ENCODE measurements at regions not wholly inside any gene's neighbourhood (a gene's known extent, or its start where the extent isn't known, plus 50 kb on each side); places are given as distances from the start of the nearest gene placed in this dataset.

- Histone ChIP-seq H3K4me3 (ENCODE audit: low read depth, low read length) (no peak overlapping the region), H3K36me3 (ENCODE audit: control insufficient read depth, insufficient read depth, low read length) (no peaks in the 10 kb centered on the region), H3K27me3 (ENCODE audit: control insufficient read depth, insufficient read depth, low read length) (no peaks in the 10 kb centered on the region)
- DNase-seq (ENCODE audit: low read depth) (peak; percentile 27), FAIRE-seq (no peak)
- TF ChIP-seq, protein P1, sequence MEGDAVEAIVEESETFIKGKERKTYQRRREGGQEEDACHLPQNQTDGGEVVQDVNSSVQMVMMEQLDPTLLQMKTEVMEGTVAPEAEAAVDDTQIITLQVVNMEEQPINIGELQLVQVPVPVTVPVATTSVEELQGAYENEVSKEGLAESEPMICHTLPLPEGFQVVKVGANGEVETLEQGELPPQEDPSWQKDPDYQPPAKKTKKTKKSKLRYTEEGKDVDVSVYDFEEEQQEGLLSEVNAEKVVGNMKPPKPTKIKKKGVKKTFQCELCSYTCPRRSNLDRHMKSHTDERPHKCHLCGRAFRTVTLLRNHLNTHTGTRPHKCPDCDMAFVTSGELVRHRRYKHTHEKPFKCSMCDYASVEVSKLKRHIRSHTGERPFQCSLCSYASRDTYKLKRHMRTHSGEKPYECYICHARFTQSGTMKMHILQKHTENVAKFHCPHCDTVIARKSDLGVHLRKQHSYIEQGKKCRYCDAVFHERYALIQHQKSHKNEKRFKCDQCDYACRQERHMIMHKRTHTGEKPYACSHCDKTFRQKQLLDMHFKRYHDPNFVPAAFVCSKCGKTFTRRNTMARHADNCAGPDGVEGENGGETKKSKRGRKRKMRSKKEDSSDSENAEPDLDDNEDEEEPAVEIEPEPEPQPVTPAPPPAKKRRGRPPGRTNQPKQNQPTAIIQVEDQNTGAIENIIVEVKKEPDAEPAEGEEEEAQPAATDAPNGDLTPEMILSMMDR (IDR thresholded peaks at IDR 0.05; ENCODE audit: insufficient read depth, low read length, severe bottlenecking), result peak; percentile 73
These were observed 86.3 kb upstream of the PROKR2 start for GRCh38 chr20:5402903-5403531.

- FAIRE-seq, result no peak
- no peaks in the 10 kb centered on the region for H3K27me3 ChIP-seq (ENCODE audit: control insufficient read depth, insufficient read depth, low read length)
These were observed 84.6 kb upstream of the PROKR2 start for GRCh38 chr20:5401277-5401875.

GRCh38 chr20:5400164-5400762 lies 83.5 kb upstream of the PROKR2 start:
- H3K4me3 ChIP-seq (ENCODE audit: low read depth, low read length), result no peak overlapping the region
- no peaks in the 10 kb centered on the region for H3K27me3 ChIP-seq (ENCODE audit: control insufficient read depth, insufficient read depth, low read length)
- FAIRE-seq (no peak), DNase-seq (ENCODE audit: low read depth) (peak; percentile 15)
- H3K36me3 ChIP-seq (ENCODE audit: control insufficient read depth, insufficient read depth, low read length), result no peaks in the 10 kb centered on the region
- TF ChIP-seq, protein P1 (IDR thresholded peaks at IDR 0.05; ENCODE audit: insufficient read depth, low read length, severe bottlenecking), result no peak

More at GRCh38 chr20:5401277-5401875, 84.6 kb upstream of the PROKR2 start:
- no peak for DNase-seq (ENCODE audit: low read depth)
- TF ChIP-seq, protein P1 (IDR thresholded peaks at IDR 0.05; ENCODE audit: insufficient read depth, low read length, severe bottlenecking), result no peak
- H3K4me3 ChIP-seq (ENCODE audit: low read depth, low read length), result no peak overlapping the region
- H3K36me3 ChIP-seq (ENCODE audit: control insufficient read depth, insufficient read depth, low read length), result no peaks in the 10 kb centered on the region

- TF ChIP-seq, protein P1 (IDR thresholded peaks at IDR 0.05; ENCODE audit: insufficient read depth, low read length, severe bottlenecking), result no peak
- Histone ChIP-seq H3K36me3 (ENCODE audit: control insufficient read depth, insufficient read depth, low read length) (no peaks in the 10 kb centered on the region), H3K27me3 (ENCODE audit: control insufficient read depth, insufficient read depth, low read length) (no peaks in the 10 kb centered on the region), H3K4me3 (ENCODE audit: low read depth, low read length) (no peak overlapping the region)
- FAIRE-seq (no peak), DNase-seq (ENCODE audit: low read depth) (peak; percentile 15)
These were observed 80.6 kb upstream of the PROKR2 start for GRCh38 chr20:5397393-5397792.

GRCh38 chr20:5395932-5396727 lies 79.4 kb upstream of the PROKR2 start:
- TF ChIP-seq, protein P1 (IDR thresholded peaks at IDR 0.05; ENCODE audit: insufficient read depth, low read length, severe bottlenecking), result no peak
- no peak overlapping the region for H3K4me3 ChIP-seq (ENCODE audit: low read depth, low read length)
- DNase-seq (ENCODE audit: low read depth) (no peak), FAIRE-seq (no peak)
- H3K27me3 ChIP-seq (ENCODE audit: control insufficient read depth, insufficient read depth, low read length), result no peaks in the 10 kb centered on the region
- no peaks in the 10 kb centered on the region for H3K36me3 ChIP-seq (ENCODE audit: control insufficient read depth, insufficient read depth, low read length)

Measured in bronchial epithelial cell (primary cell).